HG02642 (cell line): ENCODE measurements at regions not wholly inside any gene's neighbourhood (a gene's known extent, or its start where the extent isn't known, plus 50 kb on each side); places are given as distances from the start of the nearest gene placed in this dataset.
"Not testable (repeated sequence)": the region's sequence is repeated elsewhere in the genome, so short reads cannot be mapped to it uniquely, and the experiment has no call there.

ENCODE experiments used
- ATAC-seq: cut with Tn5 transposase; IDR thresholded peaks from one replicate; pipeline ENCODE4 v1.9.1; 2021; ENCODE audit warnings: mild to moderate bottlenecking; ENCODE audit not compliant: unreplicated experiment, poor library complexity

DNA sequence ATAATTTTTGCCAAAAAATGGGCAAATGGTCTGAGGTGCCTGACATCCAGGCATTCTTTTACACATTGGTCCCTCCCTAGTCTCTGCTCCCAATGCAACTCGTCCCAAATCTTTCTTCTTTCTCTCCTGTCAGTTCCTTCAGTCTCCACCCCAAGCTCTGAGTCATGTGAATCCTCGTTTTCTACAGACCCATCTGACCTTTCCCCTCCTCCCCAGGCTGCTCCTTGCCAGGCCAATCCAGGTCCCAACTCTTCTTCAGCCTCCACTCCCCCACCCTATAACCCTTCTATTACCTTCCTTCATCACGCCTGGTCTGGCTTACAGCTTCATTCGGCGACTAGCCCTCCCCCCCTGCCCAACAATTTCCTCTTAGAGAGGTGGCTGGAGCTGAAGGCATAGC lies 55.3 kb downstream of the BBS10 start:
- ATAC-seq, result not testable (repeated sequence)

- ATAC-seq, result not testable (repeated sequence)
These were observed 55.9 kb downstream of the BBS10 start for GRCh38 chr12:76292305-76292704.

DNA sequence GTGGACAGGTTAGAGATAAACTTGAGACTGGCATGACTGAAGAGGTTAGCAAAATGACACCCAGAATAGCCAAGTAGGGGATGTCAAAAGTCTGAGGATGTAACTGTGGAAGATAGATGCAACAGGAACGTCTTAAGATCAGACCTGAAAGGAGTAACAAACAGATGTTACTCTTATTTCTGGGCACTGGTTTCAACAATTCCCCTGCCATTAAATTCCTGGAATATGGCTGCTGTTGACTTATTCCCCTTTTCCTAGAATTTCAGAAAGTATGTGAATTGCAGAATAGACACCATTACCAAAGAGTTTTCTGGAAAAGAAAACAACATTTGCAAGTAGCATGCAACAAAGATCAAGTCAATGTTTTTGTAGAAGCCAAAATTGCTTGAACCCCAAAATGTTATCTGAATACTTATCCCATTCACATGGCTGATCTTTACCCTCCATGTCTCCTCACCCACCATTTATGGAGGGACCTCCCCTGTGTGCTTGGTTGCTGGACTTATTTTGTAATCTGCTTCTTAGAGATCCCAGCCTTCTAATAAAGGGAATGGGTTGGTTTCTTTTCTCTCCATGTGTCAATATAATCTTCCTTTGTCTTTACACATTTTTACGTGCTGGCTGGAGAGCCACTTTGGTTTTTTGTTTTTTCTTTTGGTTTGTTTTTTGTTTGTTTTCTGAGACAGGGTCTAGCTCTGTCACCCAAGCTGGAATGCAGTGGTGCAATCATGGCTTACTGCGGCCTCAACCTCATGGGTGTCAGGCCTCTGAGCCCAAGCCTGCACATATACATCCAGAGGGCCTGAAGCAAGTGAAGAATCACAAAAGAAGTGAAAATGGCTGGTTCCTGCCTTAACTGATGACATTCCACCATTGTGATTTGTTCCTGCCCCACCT lies 57.0 kb downstream of the BBS10 start:
- no peak for ATAC-seq

DNA sequence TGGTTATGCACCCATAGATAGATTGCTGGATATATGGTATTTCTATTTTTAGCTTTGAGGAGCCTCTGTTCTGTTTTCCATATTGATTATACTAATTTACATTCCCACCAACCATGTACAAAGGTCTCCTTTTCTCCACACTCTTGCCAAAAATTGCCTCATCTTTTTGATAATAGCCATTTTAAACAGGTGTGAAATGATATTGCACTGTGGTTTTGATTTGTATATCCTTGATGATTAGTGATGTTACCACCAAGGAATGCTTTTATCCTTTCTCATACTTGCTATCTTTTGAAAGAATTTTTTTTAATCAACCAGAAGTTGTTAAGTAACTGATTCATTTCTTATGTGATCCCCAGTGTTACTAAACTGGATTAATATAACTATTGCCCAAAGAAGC lies 60.0 kb downstream of the BBS10 start:
- no peak for ATAC-seq

- no peak for ATAC-seq
These were observed 63.1 kb downstream of the BBS10 start for GRCh38 chr12:76284816-76285750.

DNA sequence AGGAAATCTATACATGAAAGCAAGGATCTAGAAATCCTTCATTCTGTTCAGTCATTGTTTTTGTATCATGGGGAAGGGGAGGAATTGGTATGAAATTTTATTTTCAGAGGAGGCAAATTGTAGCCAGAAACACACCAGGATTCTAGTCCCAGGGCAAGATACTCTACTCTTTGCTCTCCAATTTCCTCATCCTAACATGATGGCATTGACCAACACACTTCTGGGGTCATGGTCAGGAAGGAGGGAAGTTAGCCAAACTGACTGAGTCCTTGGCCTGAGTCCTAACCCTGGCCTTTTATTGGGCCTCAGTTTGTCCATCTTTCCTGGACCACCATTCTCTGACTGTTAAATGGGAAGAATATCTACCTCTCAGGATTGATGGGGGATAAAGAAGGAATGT lies 65.5 kb downstream of the BBS10 start:
- ATAC-seq, result no peak

DNA sequence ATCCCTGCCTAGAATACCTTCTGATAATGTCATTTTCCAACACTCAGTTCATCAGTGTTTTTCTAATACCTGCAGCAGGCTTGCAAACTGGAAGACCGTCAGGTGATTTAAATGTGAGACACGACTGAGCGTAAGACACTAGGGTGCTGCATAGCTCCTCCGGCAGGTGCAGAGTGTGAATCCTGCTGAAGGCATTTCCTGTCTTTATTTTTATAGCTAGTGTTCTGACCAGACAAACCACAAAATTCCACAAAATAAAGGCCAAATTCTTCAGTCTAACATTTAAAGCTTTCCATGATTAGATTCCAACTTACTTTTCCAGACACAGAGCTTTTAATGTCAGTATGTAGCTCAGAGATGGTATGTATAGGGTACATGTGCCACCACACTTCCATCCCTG lies 70.7 kb downstream of the BBS10 start:
- no peak for ATAC-seq

DNA sequence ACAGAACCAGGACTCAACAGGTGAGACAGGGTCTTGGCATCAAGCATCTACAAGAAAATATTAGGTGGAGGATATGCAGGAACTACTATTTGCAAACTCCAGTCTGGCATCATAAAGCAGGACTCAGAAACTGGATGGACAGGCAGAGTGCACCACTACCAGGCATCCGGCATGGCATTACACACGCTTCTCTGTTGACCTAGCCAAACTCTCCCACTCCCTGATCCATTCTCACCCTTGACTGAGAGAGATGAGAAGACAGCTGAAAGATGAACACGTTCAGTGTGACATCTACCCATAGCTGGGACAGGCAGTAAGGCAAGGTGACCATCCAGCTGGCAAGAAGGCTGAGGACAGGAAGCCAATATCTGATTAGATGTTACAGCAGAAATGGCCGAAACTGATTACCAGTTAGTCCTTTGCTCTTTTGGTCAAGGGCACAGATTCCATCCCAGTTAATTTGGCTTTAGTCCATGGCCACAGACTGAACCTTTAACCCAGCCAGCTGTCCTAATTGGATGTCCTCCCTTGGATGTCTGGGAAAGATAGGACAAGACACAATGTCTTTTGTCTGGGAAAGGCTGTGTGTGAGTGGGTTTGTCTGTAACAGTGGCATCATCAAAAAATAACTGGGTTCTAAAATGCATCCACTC lies 71.6 kb downstream of the BBS10 start:
- ATAC-seq, result no peak

DNA sequence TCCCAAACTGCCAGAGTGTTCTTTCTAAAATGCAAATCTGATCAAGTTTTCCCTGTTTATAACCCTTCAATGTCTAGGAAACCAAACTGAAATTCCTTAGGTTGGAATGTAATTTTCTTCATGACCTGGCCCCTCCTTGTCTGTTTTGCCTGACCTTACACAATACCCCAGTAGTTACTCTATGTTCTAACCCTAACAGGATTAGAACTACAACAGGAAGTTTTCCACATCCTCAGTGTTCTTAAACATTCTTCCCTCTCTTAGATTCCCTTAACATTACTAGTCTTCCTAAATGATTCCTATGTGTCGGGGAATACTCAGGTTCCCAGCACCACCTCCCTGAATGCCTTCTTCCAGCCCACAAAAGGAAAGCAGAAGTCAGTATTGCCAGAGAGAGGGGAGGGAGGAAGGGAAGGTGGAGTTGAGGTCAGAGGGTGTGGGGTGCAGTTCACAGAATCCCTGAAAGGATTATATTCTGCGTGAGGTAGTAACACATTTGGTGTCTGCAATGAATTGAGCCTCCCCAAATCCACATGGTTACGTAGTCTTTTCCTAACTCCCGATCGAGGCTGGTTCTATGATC lies 72.6 kb downstream of the BBS10 start:
- no peak for ATAC-seq

DNA sequence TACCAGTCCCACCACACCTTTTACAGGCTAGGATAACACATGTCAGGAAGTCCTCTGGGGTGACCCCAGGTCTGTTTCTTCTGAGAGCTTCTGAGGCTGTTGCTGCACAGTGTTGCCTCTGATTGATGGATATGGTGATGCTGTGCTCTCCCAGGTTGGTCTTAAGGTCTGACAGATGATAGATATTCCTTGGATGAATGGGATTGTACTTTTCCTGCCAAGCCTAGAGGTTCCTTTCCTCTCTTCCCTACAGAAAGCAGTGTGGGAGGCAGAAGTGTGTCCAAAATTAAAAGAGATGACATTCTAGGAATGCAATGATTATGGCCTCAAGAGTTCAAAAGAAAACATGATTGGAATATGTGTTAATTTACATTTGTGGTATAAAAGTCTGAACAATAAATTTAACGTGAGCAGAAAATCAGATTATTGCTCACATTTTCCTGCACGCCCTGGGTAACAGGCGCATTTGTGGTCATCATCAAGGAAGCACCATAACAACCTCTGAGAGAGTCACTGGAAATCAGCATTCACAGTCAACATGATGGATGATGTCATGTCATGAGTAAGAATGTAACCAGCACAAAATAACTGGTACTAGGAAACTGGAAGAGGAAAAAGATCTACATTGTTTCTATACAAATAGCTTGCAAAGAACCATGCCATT lies 73.7 kb downstream of the BBS10 start:
- ATAC-seq, result no peak

- ATAC-seq, result no peak
These were observed 75.9 kb downstream of the BBS10 start for GRCh38 chr12:76272287-76272686.

- no peak for ATAC-seq
These were observed 77.4 kb downstream of the BBS10 start for GRCh38 chr12:76270657-76271358.

GRCh38 chr12:76268267-76268666 lies 79.9 kb downstream of the BBS10 start:
- no peak for ATAC-seq

DNA sequence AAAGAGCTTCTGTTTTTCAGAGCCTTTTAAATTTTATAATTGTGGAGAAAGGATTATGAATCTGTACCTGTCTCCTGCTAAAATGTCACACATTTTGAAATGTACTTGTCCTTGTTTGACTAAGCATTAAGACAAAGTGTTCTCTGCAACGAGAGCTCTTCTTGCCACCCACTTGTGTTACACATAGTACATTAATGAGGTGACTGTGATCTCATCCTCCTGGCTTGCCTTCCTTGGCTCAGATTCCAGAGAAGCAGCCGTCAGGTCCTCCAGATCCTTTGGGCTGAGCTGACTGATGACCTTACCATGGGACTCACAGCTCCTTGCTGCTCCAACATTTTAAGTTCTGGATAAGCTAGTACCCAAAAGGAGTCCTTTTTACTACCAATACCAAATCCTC lies 81.4 kb downstream of the BBS10 start:
- no peak for ATAC-seq

DNA sequence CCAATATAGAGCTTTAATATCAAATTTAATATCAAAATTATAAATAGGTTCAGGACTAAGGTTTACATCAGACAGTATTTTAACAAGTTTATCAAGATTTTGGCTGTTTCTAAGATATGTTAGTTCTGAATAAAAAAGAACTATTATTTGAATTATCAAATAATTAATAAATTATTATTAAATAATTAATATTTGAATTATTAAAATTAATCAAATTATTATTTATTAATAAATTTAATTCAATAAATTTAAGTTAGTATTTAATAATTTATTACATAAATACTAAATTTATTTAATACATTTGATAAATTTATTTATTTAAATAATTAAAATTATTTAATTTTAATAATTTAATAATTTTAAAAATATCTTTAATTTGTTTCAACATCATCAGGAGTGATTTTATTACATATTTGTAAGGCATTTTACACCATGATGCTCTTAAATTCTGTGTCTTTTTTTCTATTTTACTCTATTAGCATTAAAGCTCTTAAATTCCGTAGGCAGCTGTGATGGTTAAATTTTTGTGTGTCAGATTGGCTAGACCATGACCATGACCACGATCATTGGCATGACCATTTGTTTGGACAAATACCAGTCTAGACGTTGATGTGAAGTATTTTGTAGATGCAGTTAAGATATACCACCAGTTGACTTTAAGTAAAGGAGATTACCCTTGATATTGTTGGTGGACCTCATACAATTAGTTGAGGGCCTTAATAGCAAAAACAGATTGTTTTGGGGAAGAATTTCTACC lies 82.6 kb downstream of the BBS10 start:
- ATAC-seq, result no peak

DNA sequence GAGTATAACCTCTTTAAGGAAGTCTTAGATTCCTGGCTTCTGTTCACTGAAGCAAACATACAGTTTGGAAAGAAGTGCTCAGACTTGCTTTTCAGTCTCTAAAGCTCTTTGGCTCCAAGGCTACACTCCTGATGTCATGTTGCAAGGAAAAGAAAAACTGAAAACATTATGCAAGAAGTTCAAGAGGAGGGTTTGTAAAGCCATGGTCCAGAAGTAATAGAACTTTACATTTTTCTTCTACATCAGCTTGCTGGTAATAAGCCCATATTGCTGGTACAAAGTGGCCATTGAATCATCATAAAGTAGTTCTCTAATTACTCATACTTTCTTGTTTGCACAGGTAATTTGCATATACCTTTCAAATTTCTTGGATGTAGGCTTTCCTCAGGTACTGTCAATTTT lies 83.6 kb downstream of the BBS10 start:
- ATAC-seq, result no peak

DNA sequence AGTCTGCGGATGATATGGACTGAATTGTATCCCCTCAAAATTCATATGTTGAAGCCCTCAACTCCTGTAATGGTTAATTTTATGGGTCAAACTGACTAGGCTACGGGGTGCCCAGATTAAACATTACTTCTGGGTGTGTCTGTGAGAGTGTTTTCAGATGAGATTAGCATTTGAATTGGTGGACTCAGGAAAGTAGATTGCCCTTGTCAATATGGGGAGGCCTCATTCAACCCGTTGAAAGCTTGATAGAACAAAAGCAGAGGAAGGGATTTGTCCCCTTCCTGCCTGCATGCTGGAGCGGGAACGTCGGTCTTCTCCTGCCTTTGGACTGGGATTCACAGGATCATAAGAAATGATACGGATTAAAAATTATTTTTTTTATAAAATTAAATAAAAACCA lies 84.5 kb downstream of the BBS10 start:
- ATAC-seq, result no peak

DNA sequence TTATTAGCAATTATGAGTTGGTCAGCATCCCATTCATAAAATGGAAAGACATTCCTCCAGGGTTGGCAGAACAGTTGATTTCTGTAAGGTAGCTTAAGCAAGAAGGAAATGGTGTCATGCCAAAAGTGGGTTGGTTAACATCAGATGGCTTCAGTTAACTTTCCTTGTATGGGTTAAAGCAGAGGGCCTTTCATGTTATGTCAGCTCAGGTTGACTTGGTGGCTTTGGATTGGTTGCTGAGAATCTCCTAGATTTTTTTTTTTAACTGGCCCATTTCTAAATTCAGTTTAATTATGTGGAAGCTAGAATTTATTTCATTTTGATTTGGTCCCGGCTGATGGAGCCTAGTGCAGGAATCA lies 87.8 kb downstream of the BBS10 start:
- no peak for ATAC-seq
